Caco-2 (cell line): ENCODE measurements at regions not wholly inside any gene's neighbourhood (a gene's known extent, or its start where the extent isn't known, plus 50 kb on each side); places are given as distances from the start of the nearest gene placed in this dataset.

ENCODE experiments used
- BruUV-seq: library from RNA; stranded (reverse); fragments of 400-500 nt; replicated peaks from 2 replicates; lab custom pipeline; 2021; lab: Mats Ljungman, UMichigan
- CTCF ChIA-PET: fragments of 300-600 bp; sonication (Branson Sonifier 250); formaldehyde crosslinking; loops from one replicate; lab custom pipeline; 2022; ENCODE audit warnings: antibody characterized with exemption; lab: Charles Lee
- POLR2A ChIA-PET: fragments of 300-600 bp; sonication (Branson Sonifier 250); formaldehyde crosslinking; loops from one replicate; lab custom pipeline; 2022; ENCODE audit warnings: antibody characterized with exemption; lab: Charles Lee
- DNase-seq, 2 experiments: peaks; one replicate each; pipeline versions ENCODE4 v3.0.0 to v3.0.0-alpha.2; 2020 to 2022
- H3K27me3 ChIP-seq: replicated peaks from 2 replicates; pipeline ENCODE4 v1.6.0; 2011; ENCODE audit warnings: low read length; ENCODE audit not compliant: control insufficient read depth, insufficient read depth
- H3K36me3 ChIP-seq: 2 replicates; pipeline ENCODE4 v1.5.1; 2011; ENCODE audit warnings: low read length; ENCODE audit not compliant: control insufficient read depth, insufficient read depth
- H3K4me1 ChIP-seq: fragments of 250-450 bp; sonication (Bioruptor Pico); 2 replicates; pipeline ENCODE4 v1.5.1; 2020; ENCODE audit warnings: mild to moderate bottlenecking
- H3K4me3 ChIP-seq: 2 replicates; pipeline ENCODE4 v1.5.1; 2011; ENCODE audit warnings: low read depth, mild to moderate bottlenecking, control low read depth, low read length
- H3K9me3 ChIP-seq: fragments of 250-450 bp; sonication (Bioruptor Pico); 2 replicates; pipeline ENCODE4 v1.5.1; 2020; ENCODE audit warnings: mild to moderate bottlenecking, moderate library complexity
- H3K27ac Mint-ChIP-seq: one replicate; pipeline ENCODE4 v1.8.0; 2022; ENCODE audit warnings: mixed read lengths; ENCODE audit not compliant: unreplicated experiment
- H3K27me3 Mint-ChIP-seq: one replicate; pipeline ENCODE4 v1.8.0; 2022; ENCODE audit warnings: mixed read lengths; ENCODE audit not compliant: insufficient read depth, unreplicated experiment
- H3K36me3 Mint-ChIP-seq: one replicate; pipeline ENCODE4 v1.8.0; 2022; ENCODE audit warnings: mild to moderate bottlenecking, mixed read lengths; ENCODE audit not compliant: insufficient read depth, unreplicated experiment
- H3K4me1 Mint-ChIP-seq: one replicate; pipeline ENCODE4 v1.8.0; 2022; ENCODE audit warnings: low read depth, mixed read lengths; ENCODE audit not compliant: unreplicated experiment
- H3K4me3 Mint-ChIP-seq: one replicate; pipeline ENCODE4 v1.8.0; 2022; ENCODE audit warnings: mild to moderate bottlenecking, moderate library complexity, mixed read lengths; ENCODE audit not compliant: unreplicated experiment
- H3K9me3 Mint-ChIP-seq: one replicate; pipeline ENCODE4 v1.8.0; 2022; ENCODE audit warnings: mixed read lengths; ENCODE audit not compliant: unreplicated experiment
- CTCF ChIP-seq, 2 experiments: fragments of 200-600 bp in 1 of 2; IDR thresholded peaks; 1 replicate in 1 of 2; 2 replicates in 1 of 2; pipeline versions ENCODE4 v1.5.1 to v1.8.0; 2011 to 2022; ENCODE audit warnings: antibody characterized with exemption in 1 of 2, control low read depth in 1 of 2, inconsistent platforms in 1 of 2, low read depth in 1 of 2, low read length in 1 of 2, mild to moderate bottlenecking in 1 of 2, moderate library complexity in 1 of 2; ENCODE audit not compliant: insufficient read depth in 1 of 2, severe bottlenecking in 1 of 2, unreplicated experiment in 1 of 2
- intact Hi-C: fragments of 100-400 bp; cut with micrococcal nuclease; formaldehyde crosslinking; loops from one replicate; pipeline ENCODE4 v1.10.0; 2022; ENCODE audit not compliant: unreplicated experiment

GRCh38 chr2:105181282-105181681 is 60.3 kb upstream of the GPR45 start:
- CTCF ChIA-PET = no interaction called here
- Mint-ChIP-seq H3K36me3 (no peaks in the 10 kb centered on the region), H3K4me1 (peaks cover 11% of the 10 kb centered on the region), H3K4me3 (no peak overlapping the region), H3K27me3 (peaks cover 9% of the 10 kb centered on the region), H3K9me3 (no peaks in the 10 kb centered on the region), H3K27ac (no peak overlapping the region)
- Histone ChIP-seq H3K4me1 (no peaks in the 10 kb centered on the region), H3K36me3 (no peaks in the 10 kb centered on the region), H3K9me3 (no peaks in the 10 kb centered on the region), H3K27me3 (no peaks in the 10 kb centered on the region), H3K4me3 (no peak overlapping the region)
- no peak for TF ChIP-seq CTCF (IDR thresholded peaks at IDR 0.05; ENCODE audit: insufficient read depth in 1 of 2, low read depth in 1 of 2, low read length in 1 of 2, severe bottlenecking in 1 of 2, unreplicated experiment in 1 of 2)
- no TSS peak for BruUV-seq
- DNase-seq = no peak
- POLR2A ChIA-PET = no interaction called here
- intact Hi-C loops = loop anchor here (5.0 kb wide), 1 partner anchor 56 kb away; no protein-coding TSS in a partner anchor

- POLR2A ChIA-PET = no interaction called here
- Histone ChIP-seq H3K4me1 (no peaks in the 10 kb centered on the region), H3K9me3 (no peaks in the 10 kb centered on the region; the same call in 1 of the 2 replicates), H3K4me3 (no peak overlapping the region), H3K36me3 (no peaks in the 10 kb centered on the region), H3K27me3 (no peaks in the 10 kb centered on the region)
- CTCF ChIA-PET = no interaction called here
- Mint-ChIP-seq H3K36me3 (no peaks in the 10 kb centered on the region), H3K27me3 (peaks cover 7% of the 10 kb centered on the region), H3K9me3 (no peaks in the 10 kb centered on the region), H3K27ac (no peak overlapping the region), H3K4me3 (no peak overlapping the region), H3K4me1 (peaks cover 18% of the 10 kb centered on the region)
- no peak for TF ChIP-seq CTCF (IDR thresholded peaks at IDR 0.05; ENCODE audit: insufficient read depth in 1 of 2, low read depth in 1 of 2, low read length in 1 of 2, severe bottlenecking in 1 of 2, unreplicated experiment in 1 of 2)
- intact Hi-C loops = loop anchor here (5.0 kb wide), 1 partner anchor 54 kb away; no protein-coding TSS in a partner anchor
- DNase-seq = no peak
- no TSS peak for BruUV-seq
These were observed 57.8 kb upstream of the GPR45 start for GRCh38 chr2:105183555-105184323.

GRCh38 chr2:105184420-105184819 is 57.1 kb upstream of the GPR45 start:
- POLR2A ChIA-PET = no interaction called here
- TF ChIP-seq CTCF (IDR thresholded peaks at IDR 0.05; ENCODE audit: insufficient read depth in 1 of 2, low read depth in 1 of 2, low read length in 1 of 2, severe bottlenecking in 1 of 2, unreplicated experiment in 1 of 2) = no peak

More at GRCh38 chr2:105184420-105184819, 57.1 kb upstream of the GPR45 start:
- CTCF ChIA-PET = no interaction called here
- Histone ChIP-seq H3K4me3 (no peak overlapping the region), H3K9me3 (no peaks in the 10 kb centered on the region; the same call in 1 of the 2 replicates), H3K4me1 (no peaks in the 10 kb centered on the region), H3K36me3 (no peaks in the 10 kb centered on the region), H3K27me3 (no peaks in the 10 kb centered on the region)
- BruUV-seq = no TSS peak
- H3K27ac Mint-ChIP-seq = no peak overlapping the region
- peaks cover 7% of the 10 kb centered on the region for H3K27me3 Mint-ChIP-seq
- H3K4me1 Mint-ChIP-seq = peaks cover 18% of the 10 kb centered on the region
- peaks cover under 1% of the 10 kb centered on the region for H3K9me3 Mint-ChIP-seq
- peak in 1 of 2 experiments; percentile 21 for DNase-seq
- H3K36me3 Mint-ChIP-seq = no peaks in the 10 kb centered on the region
- intact Hi-C loops = loop anchor here (5.0 kb wide), 1 partner anchor 53 kb away; no protein-coding TSS in a partner anchor
- no peak overlapping the region for H3K4me3 Mint-ChIP-seq
